Activated CD4-positive, alpha-beta T cell treated with anti-CD3 and anti-CD28 coated beads, Interleukin-2, amount 10 ng/mL, durations not matched to agents 7 days and 5 days (primary cell): ENCODE measurements at regions not wholly inside any gene's neighbourhood (a gene's known extent, or its start where the extent isn't known, plus 50 kb on each side); places are given as distances from the start of the nearest gene placed in this dataset.

Source experiments
- CTCF ChIA-PET: fragments of 350-600 bp; sonication (Branson Sonifier 250); formaldehyde crosslinking; loops from one replicate; lab custom pipeline; 2021; ENCODE audit warnings: antibody characterized with exemption; lab: Charles Lee
- POLR2A ChIA-PET: fragments of 350-600 bp; sonication (Branson Sonifier 250); formaldehyde crosslinking; loops from one replicate; lab custom pipeline; 2021; ENCODE audit warnings: antibody characterized with exemption; lab: Charles Lee
- DNase-seq: peaks from one replicate; pipeline ENCODE4 v3.0.0-alpha.2; 2020
- H3K27ac Mint-ChIP-seq: one replicate; pipeline ENCODE4 v1.8.0; 2021; ENCODE audit warnings: mild to moderate bottlenecking, moderate library complexity, mixed read lengths
- H3K27me3 Mint-ChIP-seq: one replicate; pipeline ENCODE4 v1.8.0; 2021; ENCODE audit warnings: mixed read lengths
- H3K36me3 Mint-ChIP-seq: one replicate; pipeline ENCODE4 v1.8.0; 2021; ENCODE audit warnings: low read depth, mixed read lengths
- H3K4me1 Mint-ChIP-seq: one replicate; pipeline ENCODE4 v1.8.0; 2021; ENCODE audit warnings: mixed read lengths
- H3K4me3 Mint-ChIP-seq: one replicate; pipeline ENCODE4 v1.8.0; 2021; ENCODE audit warnings: mild to moderate bottlenecking, moderate library complexity, mixed read lengths
- H3K9me3 Mint-ChIP-seq: one replicate; pipeline ENCODE4 v1.8.0; 2021; ENCODE audit warnings: mixed read lengths

- Mint-ChIP-seq H3K27ac (no peak overlapping the region), H3K4me1 (no peaks in the 10 kb centered on the region), H3K27me3 (peaks cover 3% of the 10 kb centered on the region), H3K4me3 (no peak overlapping the region), H3K9me3 (no peaks in the 10 kb centered on the region), H3K36me3 (no peaks in the 10 kb centered on the region)
- no peak for DNase-seq
- ChIA-PET CTCF (interaction anchor here (0.5 kb wide), 1 partner anchor 169 kb away, joined by 3 read pairs; no protein-coding TSS in a partner anchor), POLR2A (no interaction called here)
Observed at GRCh38 chr2:221285148-221285547, 287.0 kb downstream of the EPHA4 start.

GRCh38 chr2:221286406-221286805 is 285.7 kb downstream of the EPHA4 start:
- POLR2A ChIA-PET = no interaction called here
- DNase-seq = no peak
- Mint-ChIP-seq H3K4me1 (no peaks in the 10 kb centered on the region), H3K27me3 (peaks cover 3% of the 10 kb centered on the region), H3K36me3 (no peaks in the 10 kb centered on the region), H3K4me3 (no peak overlapping the region), H3K27ac (no peak overlapping the region), H3K9me3 (no peaks in the 10 kb centered on the region)
- CTCF ChIA-PET = no interaction called here

DNA sequence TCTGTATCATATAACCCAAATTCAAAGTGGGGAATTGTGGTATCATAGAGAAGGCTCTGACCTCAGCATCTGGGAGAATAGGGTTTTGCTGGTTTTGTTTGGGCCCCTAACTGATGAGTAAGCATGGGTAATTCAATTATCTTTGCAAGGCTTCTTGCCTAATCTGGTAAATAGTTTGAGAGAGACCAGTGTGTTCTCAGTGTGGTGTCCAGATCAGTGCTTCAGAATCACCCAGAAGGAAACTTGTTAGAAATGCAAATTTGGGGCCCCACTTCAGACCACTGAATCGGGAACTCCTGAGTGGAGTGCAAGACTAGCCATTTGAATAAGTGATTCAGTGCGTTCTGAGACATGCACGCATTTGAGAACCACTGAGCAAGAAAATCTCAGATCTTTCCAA is 282.7 kb downstream of the EPHA4 start:
- no peaks in the 10 kb centered on the region for H3K9me3 Mint-ChIP-seq
- H3K36me3 Mint-ChIP-seq = no peaks in the 10 kb centered on the region
- ChIA-PET CTCF (no interaction called here), POLR2A (no interaction called here)
- H3K4me3 Mint-ChIP-seq = no peak overlapping the region
- no peaks in the 10 kb centered on the region for H3K4me1 Mint-ChIP-seq
- H3K27ac Mint-ChIP-seq = no peak overlapping the region
- DNase-seq = no peak
- peaks cover 2% of the 10 kb centered on the region for H3K27me3 Mint-ChIP-seq

- POLR2A ChIA-PET = no interaction called here
- Mint-ChIP-seq H3K4me1 (no peaks in the 10 kb centered on the region), H3K27ac (no peak overlapping the region), H3K36me3 (no peaks in the 10 kb centered on the region), H3K9me3 (no peaks in the 10 kb centered on the region), H3K4me3 (no peak overlapping the region), H3K27me3 (peaks cover under 1% of the 10 kb centered on the region)
- CTCF ChIA-PET = no interaction called here
- DNase-seq = no peak
Observed at GRCh38 chr2:221289846-221290245, 282.3 kb downstream of the EPHA4 start.

GRCh38 chr2:221293949-221294742 is 278.0 kb downstream of the EPHA4 start:
- Mint-ChIP-seq H3K4me1 (no peaks in the 10 kb centered on the region), H3K27me3 (peaks cover 7% of the 10 kb centered on the region), H3K36me3 (no peaks in the 10 kb centered on the region), H3K9me3 (no peaks in the 10 kb centered on the region), H3K4me3 (no peak overlapping the region), H3K27ac (no peak overlapping the region)
- no peak for DNase-seq
- ChIA-PET POLR2A (interaction anchor here (0.6 kb wide), 1 partner anchor 148 kb away, joined by 3 read pairs; no protein-coding TSS in a partner anchor), CTCF (no interaction called here)

- ChIA-PET CTCF (no interaction called here), POLR2A (interaction anchor here (0.7 kb wide), 1 partner anchor 204 kb away, joined by 3 read pairs; no protein-coding TSS in a partner anchor)
- DNase-seq = no peak
- no peaks in the 10 kb centered on the region for H3K36me3 Mint-ChIP-seq
- H3K4me1 Mint-ChIP-seq = no peaks in the 10 kb centered on the region
- H3K4me3 Mint-ChIP-seq = no peak overlapping the region
- H3K9me3 Mint-ChIP-seq = no peaks in the 10 kb centered on the region
- no peak overlapping the region for H3K27ac Mint-ChIP-seq
- peaks cover 3% of the 10 kb centered on the region for H3K27me3 Mint-ChIP-seq
Observed at GRCh38 chr2:221304916-221305315, 267.2 kb downstream of the EPHA4 start.

DNA sequence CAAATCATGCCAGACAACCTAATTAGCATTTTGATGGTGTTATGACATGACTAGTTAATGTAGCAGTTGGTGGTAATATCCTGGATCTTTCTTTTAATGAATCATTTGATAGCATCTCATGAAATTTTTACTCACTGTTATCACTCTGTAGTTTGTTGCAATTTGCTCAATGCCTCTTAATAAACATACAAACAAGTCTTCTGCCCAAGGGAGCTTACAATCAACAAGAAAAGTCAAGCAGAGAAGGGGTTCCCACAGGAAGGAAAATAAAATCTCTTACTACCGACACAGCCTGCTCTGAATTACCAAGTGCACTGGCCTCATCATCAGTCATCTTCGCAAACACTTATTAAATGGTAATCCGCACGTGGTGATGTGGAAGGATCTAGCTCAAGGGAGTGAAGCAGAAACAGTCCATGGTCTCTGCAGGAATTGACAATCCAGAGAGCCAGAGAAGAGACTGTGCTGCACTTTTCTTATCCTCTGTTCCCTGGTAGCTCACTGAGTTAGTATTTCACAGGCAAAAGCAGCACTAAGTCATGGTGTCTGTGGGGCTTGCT is 263.5 kb downstream of the EPHA4 start:
- Mint-ChIP-seq H3K36me3 (no peaks in the 10 kb centered on the region), H3K9me3 (no peaks in the 10 kb centered on the region), H3K27me3 (peaks cover 2% of the 10 kb centered on the region), H3K27ac (no peak overlapping the region), H3K4me3 (no peak overlapping the region), H3K4me1 (peaks cover 5% of the 10 kb centered on the region)
- no peak for DNase-seq
- ChIA-PET POLR2A (no interaction called here), CTCF (interaction anchor here (1.3 kb wide), 1 partner anchor 34 kb away, joined by 3 read pairs; no protein-coding TSS in a partner anchor)

DNA sequence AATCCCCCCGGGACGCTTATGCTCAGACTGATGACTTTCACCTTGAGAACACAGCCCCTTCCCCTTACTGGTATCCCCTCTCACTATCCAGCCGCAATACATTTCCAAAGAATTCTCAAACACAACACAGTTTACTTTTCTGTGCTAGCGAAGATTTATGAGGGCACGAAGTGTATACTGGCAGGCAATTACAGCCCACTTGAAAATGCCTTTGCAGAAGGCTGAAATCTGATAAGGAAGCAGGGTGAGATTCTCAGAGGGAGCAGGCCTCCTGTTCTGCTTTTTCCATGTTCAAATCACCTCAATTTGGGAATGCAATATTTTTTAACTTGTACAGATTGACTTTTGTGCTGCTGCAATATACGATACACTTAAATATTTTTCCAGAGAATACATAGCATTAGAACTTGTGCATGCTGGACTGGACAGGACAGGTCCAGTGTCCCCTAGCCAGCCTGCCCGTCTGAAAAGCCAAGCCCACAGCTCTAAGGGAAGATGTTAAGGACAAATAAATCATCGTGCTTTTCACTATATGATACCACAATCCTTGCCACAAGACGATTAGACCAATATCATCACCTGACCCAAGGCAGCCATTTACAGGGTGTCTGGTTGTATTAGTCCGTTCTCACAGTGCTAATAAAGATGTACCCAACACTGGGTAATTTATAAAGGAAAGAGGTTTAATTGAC is 262.1 kb downstream of the EPHA4 start:
- POLR2A ChIA-PET = no interaction called here
- H3K4me1 Mint-ChIP-seq = peaks cover 5% of the 10 kb centered on the region

DNA sequence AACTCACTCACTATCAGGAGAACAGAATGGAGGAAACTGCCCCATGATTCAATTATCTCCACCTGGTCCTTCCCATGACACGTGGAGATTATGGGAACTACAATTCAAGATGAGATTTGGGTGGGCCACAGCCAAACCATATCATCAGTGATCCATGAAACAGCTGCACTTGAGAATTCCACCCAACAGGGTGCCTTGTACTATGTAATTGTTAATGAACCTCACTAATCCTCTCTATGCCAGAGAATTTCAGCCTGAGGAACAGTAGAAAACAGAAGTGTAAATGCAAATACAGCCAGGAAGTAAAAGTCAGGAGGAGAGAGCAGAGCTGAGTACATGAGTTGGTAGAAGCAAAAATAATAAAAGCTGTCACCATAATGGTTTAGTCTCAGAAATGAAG is 261.4 kb downstream of the EPHA4 start:
- Mint-ChIP-seq H3K27ac (no peak overlapping the region), H3K36me3 (no peaks in the 10 kb centered on the region), H3K27me3 (peaks cover 2% of the 10 kb centered on the region), H3K4me3 (no peak overlapping the region), H3K9me3 (no peaks in the 10 kb centered on the region), H3K4me1 (peaks cover 5% of the 10 kb centered on the region)
- no peak for DNase-seq
- CTCF ChIA-PET = no interaction called here
- POLR2A ChIA-PET = no interaction called here

More for the DNA sequence above, 262.1 kb downstream of the EPHA4 start:
- no peaks in the 10 kb centered on the region for H3K9me3 Mint-ChIP-seq
- peaks cover 2% of the 10 kb centered on the region for H3K27me3 Mint-ChIP-seq
- no peak overlapping the region for H3K27ac Mint-ChIP-seq
- no peak overlapping the region for H3K4me3 Mint-ChIP-seq
- CTCF ChIA-PET = no interaction called here
- no peak for DNase-seq
- no peaks in the 10 kb centered on the region for H3K36me3 Mint-ChIP-seq

GRCh38 chr2:221312634-221313033 is 259.5 kb downstream of the EPHA4 start:
- no peaks in the 10 kb centered on the region for H3K9me3 Mint-ChIP-seq
- DNase-seq = no peak
- H3K27me3 Mint-ChIP-seq = no peaks in the 10 kb centered on the region
- H3K27ac Mint-ChIP-seq = no peak overlapping the region
- H3K4me1 Mint-ChIP-seq = peaks cover 5% of the 10 kb centered on the region
- ChIA-PET CTCF (no interaction called here), POLR2A (no interaction called here)
- H3K36me3 Mint-ChIP-seq = no peaks in the 10 kb centered on the region
- no peak overlapping the region for H3K4me3 Mint-ChIP-seq

GRCh38 chr2:221314786-221315185 is 257.3 kb downstream of the EPHA4 start:
- Mint-ChIP-seq H3K36me3 (no peaks in the 10 kb centered on the region), H3K4me1 (peaks cover 5% of the 10 kb centered on the region), H3K27ac (no peak overlapping the region), H3K4me3 (no peak overlapping the region), H3K27me3 (peaks cover 1% of the 10 kb centered on the region), H3K9me3 (no peaks in the 10 kb centered on the region)
- CTCF ChIA-PET = interaction anchor here (1.1 kb wide), 1 partner anchor 77 kb away, joined by 3 read pairs; no protein-coding TSS in a partner anchor
- POLR2A ChIA-PET = no interaction called here
- DNase-seq = no peak

DNA sequence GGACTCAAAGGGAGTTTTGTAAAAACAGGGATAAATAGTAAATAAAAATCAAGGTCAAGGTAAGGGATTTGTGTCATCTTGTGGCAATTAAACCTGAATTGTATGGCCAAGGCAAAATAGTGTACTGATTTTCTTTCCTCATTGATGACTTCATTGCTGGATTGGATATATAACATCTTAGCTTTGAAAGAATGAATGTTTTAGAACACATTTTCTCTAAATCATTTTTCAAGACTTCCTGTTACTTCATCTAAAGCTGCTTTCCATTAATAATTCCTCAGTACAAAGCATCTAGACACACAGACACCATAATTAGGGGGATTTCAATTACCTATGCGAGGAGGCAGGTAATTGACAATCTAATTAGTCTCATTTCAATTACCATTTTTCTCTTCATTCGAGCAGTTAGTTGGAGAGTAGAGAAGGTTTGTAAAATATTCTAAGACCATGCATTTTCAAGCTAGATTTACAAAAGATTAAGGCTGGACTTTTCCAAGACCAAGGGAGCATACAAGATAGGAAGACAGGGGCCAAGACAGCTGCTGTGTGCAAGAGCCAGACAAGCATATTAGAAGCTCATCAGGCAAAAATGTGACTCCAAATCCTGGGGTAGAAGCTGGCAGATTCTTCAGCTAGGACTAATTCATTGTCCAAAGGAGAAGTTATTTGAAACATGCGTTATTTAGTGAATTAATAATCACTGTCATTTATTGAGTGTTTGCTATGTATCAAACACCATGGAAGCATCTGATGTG is 253.6 kb downstream of the EPHA4 start:
- DNase-seq = no peak
- Mint-ChIP-seq H3K36me3 (no peaks in the 10 kb centered on the region), H3K27me3 (peaks cover 3% of the 10 kb centered on the region), H3K4me1 (no peaks in the 10 kb centered on the region), H3K4me3 (no peak overlapping the region), H3K27ac (no peak overlapping the region), H3K9me3 (no peaks in the 10 kb centered on the region)
- POLR2A ChIA-PET = no interaction called here
- CTCF ChIA-PET = no interaction called here
